ENCODE measurements at regions not wholly inside any gene's neighbourhood (a gene's known extent, or its start where the extent isn't known, plus 50 kb on each side); places are given as distances from the start of the nearest gene placed in this dataset.

DNA sequence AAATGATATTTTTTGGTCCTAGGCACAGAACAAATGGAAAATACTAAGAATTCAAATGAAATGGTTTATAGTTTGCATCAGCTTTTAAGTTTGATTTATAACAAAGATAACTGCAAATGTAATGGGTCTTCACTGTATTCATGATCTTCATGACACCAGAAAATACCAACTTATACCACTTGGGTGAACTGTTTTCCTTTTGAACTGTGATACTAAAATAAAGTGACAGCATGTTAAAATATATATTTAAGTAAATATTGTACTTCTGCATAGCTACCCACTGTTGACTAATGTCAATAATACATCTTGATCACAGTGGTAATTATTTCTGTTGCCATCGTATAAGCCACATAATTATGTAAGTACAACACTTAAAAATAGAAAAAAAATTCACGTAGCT lies 442.0 kb upstream of the ANKRD30A start:
- no peak for DNase-seq

DNA sequence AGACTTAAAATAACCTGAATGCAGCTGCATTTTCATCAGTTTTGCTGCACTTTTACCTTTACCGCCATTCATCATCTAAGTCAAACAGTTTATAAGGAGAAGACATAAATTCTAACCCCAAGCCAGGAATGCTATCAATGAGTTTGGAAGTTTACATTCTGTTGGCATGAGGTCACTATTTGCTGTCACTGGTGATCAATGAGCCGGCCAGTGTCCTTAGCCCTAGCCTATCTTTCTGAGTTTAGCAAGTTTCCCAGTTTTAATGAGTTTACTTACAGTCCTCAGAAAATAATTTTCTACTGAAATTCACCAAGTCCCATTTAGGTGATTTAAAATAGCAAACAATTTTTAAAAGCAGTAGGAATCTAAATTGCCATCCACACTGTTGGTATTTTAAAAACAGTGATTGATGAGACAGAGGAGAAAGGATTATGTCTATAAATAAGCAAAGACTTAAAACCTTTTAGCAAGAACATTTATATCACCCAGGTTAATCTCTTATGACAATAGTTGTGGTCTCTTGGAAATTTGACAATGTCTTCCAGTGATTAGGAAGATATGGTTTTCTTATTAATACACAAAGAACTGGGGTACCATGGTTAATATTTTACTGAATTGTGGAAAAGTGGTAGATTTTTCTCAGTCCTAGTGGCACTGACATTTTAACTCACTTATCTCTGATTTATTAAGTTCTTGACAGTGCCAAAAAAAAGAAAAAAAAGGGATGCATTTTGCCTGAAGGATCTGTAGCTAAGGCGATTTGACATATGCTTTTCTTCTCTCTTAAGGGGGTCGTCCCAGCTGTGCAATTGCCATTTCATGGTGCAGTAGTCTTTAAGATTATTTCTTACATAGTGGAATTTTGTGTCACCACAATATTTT lies 443.4 kb upstream of the ANKRD30A start:
- DNase-seq = no peak

DNA sequence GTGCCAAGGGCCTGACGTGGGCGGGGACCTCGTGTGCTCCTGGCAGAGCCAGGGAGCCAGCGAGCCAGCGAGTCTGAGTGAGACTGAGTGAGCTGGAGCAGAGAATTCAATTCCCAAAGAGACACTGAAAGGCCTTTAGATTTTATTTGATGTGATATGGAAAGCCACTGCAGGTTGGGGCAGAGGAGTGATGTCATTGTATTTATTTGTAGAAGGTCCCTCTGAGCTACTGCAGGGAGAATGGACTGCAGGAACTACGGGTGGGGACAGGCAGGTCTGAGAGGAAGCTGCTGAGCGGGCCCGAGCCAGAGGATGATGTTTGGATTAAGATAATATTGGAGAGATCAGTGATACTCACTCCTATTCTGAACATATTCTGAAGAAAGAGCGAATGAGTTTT lies 445.8 kb upstream of the ANKRD30A start:
- no peak for DNase-seq

DNA sequence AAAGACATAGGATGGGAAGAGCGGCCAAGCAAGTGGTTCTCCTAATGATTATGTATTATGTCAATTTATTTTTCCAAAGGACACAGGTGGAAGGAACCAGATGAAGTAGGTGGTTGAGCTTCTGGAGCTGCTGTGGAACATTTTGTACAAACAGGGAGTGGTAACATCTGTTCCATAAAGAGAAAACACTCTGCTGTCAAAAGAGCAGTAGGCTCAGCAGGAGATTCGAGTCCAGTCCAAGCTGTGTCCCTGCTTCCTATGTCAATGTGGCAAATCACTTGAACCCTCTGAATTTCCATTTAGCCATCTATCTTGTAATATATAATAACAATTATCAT lies 448.0 kb upstream of the ANKRD30A start:
- DNase-seq = no peak

DNA sequence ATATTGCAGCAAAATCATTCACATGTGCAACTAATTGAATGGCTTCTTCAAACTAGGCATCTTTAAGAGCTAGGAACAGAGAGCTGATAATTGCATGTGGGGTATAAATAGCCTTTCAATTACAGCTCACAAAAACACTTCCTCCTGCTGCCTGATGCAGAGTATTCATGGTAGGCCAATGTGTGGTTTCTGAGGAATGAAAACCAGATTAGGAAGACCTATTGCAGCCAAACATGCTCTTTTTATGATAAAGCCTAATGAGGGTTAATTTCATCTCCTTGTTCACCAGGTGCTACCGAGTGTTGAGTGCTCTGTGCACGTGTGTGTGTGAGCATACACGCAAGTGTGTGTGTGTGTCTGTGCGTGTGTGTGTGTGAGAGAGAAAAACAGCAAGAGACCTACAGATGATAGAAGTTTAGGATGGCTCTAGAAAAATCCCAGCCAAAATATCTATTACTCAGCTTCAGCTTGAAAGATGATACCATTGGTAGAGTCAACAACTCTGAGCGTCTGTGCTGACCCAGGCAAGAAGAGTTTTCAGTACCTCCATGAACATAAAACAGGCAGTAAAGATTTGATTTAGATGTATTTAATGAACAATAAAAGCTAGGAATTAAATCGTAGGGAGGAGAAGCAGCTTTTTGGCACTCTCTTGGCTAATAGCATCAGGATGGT lies 448.5 kb upstream of the ANKRD30A start:
- DNase-seq = no peak

DNA sequence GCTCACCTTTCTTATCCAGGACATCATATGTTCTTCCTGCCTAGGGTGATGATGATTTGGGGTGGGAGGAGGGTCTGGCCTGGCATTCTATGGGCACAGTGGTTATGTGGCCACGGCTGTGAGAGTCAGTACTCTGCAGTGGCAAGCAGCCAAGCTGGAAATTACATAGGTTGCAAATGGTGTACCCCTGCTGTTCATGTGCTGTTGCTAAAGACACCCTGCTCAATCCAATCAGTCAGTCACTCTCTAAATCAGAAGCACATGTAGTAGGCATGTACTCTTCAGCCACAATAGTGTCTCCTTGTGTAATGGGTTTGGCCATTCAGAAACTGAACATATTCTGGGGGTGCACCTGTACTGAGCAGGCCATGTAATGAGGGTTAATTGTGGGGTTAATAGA lies 449.1 kb upstream of the ANKRD30A start:
- no peak for DNase-seq

DNA sequence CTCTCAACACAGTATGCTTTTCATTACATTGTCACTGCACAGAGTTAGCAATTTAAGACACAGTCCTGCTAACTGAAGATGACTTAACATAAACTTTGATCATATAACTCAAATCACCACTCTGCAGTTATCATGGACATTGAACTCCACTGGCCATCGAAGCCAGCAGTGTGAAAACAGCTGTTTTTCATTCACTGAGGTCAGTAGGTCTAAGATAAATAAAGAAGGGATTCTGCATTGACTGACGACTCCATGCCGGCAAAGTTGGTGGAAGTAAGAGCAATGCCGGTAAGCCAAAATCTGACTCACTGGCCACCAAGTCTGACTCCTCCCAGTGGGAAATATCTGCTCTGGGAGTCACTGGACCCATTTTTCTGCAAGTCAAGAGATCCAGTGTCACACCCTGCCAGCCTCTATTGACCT lies 449.9 kb upstream of the ANKRD30A start:
- DNase-seq = no peak

DNA sequence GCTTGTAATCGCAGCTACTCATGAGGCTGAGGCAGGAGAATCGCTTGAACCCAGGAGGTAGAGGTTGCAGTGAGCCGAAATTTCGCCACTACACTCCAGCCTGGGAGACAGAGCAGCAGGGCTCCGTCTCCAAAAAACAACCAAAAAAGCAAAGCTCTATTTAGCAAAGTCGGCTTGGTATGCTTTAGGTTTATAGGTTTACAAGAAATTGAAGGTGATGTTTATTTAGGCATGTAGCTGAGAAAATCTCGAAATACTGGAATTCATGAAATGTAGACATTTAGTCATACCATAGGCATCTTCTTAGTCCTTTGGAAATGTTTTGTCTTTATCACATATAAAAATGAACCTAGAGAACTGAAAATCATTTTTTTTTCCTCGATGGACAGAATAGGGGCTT lies 453.8 kb upstream of the ANKRD30A start:
- DNase-seq = no peak

DNA sequence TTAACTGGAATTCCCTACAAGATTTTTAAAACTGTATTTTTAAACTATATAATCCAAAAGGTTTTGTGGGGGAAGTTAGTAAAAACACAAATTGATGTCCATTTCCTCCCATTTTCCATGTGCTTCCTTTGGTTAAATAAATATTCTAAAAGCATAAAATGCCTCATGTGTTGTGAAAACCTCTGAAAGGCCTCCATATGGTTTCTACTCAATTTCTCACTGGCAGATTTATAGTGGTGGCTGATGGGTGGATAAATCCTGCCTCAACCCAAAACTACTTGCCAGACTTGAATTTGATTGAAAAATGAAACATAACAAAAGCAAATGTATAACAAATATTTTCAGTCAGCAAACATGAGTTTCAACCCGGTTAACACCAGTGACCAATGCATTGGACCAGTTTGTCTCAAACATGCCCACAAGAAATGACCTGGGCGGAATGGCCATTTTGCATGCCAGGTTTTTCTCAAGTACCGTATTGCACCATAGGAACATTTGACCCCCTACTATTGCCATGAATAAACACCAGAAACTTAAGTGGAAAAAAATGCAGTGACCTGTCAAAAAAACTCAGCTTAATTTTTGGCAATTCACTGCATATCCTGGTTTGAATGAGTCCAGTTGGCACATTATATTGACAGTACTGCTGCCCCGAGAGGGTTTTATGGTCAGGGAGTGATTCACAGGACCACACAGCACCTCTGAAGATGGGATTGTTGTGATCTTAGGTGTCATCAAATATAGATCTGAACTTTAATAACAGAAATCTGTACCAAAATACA lies 454.6 kb upstream of the ANKRD30A start:
- no peak for DNase-seq

DNA sequence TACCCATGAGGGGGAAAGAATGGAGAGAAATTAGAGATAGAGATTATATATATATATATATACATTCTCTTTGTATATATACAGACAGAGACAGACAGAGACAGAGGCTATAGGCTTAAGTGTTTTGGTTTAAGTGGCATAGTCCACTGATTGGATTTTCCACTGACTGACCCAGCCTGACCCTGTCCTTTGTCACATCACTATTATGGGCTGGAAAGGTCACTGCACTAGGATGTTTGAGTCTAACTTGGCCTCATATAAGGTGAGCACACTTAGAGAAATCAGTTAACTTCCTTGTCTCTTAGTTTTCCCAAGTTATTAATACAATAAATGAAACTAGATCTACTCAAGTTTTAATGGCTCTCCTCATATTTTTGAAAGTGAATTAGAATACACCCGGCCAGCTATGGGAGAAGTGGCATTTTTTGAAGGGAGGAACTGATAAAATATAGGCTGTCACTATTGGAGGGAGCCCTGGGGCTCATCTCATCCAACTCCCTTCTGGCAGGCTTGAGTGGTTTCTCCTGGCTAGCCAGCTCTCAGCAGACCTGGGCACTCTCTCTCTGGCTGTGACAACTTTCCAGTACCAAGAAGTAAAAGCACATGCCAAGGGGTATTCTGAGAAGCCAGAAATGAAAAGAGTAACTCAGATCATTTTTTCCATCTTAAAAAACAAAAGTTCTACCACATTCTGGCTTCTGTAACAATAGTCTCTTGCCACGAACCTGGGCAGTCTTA lies 455.6 kb upstream of the ANKRD30A start:
- DNase-seq = no peak

DNA sequence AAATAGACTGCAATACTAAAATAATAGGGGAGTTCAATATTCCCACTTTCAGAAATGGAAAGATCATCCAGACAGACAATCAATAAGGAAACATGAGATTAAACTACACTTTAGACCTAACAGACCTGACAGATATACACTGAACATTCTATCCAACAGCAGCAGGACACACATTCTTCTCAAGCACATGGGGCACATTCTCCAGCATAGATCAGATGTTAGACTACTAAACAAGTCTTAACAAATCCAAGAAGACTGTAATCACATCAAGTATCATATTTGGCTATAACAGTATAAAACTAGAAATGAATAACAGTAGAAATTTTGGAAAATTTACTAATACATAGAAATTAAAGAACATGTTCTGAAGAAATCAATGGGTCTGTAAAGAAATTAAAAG lies 458.9 kb upstream of the ANKRD30A start:
- no peak for DNase-seq

DNA sequence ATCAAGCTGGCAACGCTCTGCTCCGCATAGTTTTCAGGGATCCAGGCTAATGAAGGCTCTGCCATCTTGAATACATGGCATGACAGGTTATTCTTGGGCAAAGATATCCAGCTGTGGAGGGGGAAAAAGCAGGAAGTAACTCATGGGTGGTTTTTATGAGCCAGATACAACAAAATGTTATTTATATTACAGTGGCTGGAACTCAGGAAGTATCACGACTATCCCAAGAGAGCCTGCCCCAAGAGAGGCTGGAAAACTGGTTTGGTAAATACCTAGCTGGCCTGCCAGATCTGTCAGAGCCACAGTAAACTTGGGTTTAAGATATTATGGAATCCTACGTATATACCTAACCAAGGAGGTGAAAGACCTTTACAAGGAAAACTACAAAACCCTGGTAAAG lies 462.8 kb upstream of the ANKRD30A start:
- no peak for DNase-seq

DNA sequence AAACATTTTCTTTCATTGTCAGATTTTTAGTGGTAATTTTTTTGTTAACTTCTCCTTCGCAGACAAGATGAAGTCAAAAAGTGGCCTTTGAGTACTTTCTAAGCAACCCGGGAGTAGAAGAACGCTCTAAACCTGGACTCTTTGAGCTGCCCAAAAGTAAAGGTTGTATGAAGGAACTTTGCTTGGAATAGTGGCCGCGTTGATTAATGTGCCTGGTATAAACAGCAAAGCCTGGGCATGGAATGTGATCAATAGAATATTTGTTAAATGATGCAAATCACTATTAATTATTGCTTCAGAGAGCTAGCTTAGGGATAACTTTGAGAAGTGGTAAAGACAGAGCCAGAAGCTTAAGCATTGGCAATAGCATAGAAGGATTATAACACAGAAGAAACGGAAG lies 475.1 kb upstream of the ANKRD30A start:
- no peak for DNase-seq

DNA sequence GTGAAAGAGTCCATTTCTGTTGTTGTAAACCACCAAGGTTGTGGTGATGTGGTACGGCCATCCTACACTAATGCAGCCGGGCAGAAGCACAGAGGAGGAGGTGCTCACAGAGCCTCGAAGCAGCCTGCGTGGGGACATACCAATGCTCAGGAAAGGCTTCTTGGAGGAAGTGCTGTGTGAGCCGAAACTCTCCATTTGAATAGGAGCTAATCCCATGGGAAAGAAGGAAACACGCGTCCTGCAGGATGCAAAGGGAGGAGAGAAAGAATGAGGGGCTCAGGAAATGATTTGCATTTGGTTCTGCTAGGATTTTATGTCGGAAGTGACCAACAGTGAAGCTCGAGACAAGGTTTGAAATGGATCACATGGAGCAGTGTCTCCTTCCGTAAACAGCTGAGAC lies 477.9 kb upstream of the ANKRD30A start:
- no peak for DNase-seq

DNA sequence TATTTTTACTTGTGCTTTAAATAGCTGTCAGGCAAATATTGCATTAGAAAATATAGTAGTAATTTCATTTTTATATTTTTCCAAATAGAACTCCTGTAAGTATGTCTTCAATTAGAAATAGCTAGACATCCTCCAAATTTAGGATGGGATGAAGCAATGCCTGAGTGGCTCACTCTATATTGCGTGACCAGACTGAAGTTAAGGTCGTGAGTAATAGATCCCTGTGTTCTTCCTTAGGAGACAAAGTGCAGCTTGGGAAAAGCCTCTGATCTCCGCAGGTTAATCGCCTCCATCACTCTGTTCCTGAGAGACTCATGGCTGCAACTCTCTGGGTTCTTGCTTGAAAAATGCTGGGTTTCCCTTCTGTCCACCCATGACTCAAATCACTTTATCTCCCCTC lies 484.8 kb upstream of the ANKRD30A start:
- DNase-seq = no peak

DNA sequence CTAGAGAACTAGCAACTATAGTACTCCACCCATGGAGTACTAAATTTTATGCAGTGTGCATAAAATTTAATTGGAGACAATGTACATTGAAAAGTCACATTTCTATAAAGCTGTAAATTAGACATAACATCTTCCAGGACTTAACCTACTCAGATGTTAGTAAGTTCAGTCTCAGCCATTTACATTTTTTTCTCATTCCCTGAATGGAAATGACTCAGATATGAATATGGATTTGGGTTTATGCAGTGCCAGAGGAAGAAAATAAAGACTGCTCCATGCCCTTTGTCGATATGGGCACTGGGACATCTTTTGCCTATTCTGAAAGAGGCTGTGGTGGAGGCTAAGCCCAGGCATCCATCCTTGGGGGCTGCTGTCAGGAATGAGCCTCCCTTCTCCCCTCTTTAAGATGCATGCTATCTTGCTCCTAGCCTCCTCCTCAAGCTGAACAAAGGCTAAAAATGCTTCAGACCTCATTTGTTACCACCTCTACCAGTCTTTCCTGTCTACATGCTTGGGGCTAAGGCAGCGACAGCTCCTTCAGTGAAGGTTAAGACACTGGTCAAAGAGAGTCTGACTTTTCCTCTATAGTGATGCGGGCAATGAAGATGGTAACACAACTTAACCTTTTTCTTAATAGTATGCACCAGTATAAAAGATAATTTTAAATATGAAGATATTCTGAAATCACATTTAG lies 486.8 kb upstream of the ANKRD30A start:
- no peak for DNase-seq

DNA sequence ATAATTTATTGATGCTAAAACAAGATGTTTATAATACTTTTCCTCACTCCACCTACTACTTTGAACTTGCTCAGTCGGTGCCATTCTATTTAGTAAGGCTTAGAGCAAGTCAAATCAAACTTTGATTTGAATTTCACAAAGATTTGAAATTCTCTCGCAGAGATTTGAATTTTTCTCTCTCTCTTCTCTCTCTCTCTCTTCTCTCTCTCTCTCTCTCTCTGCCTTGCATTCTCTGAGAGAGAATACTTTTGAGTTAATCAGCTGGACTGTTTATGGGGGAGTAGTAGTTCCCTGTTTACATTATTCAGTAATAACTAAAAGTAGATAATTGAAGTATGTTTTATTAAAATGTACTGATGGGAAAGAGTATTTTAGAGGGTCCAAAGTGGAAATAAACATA lies 488.5 kb upstream of the ANKRD30A start:
- no peak for DNase-seq

DNA sequence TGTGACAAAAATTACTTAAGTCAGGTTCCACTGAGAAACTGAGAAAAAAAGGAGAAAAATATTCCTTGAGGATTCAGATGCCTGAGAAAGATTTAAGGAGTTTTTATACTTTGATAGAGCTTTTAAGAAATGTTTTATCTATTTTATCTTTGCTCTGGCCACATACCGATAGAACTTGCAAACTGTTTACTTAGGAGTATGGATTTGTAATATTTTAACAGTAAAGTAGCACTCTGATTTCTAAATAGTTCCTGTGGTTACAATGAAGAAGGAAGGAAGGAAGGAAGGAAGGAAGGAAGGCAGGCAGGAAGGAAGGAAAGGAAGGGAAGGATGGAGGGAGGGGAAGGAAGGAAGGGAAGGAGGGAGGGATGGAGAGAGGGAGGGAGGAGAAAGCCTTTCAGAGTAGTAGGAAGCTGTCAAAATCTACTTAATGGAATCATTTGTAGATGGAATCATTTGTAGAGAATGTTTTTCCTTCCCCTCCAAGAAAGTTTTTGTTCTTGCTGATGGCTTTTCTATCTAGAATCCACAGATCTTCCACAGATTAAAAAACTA lies 489.0 kb upstream of the ANKRD30A start:
- no peak for DNase-seq

DNA sequence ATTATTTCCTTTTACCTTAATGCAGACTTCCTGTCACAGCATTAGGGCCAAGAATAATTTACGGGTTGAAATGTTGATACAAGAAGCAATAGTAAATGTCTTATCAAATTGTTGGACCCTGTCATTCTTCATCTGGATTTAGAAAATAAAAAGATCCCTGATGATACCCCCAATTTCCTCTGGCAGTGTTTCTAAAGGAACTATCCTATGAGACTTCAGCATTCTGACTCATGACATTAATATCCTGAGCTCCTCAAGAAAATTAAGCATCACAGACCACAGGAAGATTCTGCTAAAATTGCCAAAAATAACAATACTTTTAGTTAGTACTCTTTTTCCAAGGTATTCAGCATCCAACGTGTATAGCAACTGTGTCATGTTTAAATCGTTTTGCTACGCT lies 490.5 kb upstream of the ANKRD30A start:
- DNase-seq = no peak

DNA sequence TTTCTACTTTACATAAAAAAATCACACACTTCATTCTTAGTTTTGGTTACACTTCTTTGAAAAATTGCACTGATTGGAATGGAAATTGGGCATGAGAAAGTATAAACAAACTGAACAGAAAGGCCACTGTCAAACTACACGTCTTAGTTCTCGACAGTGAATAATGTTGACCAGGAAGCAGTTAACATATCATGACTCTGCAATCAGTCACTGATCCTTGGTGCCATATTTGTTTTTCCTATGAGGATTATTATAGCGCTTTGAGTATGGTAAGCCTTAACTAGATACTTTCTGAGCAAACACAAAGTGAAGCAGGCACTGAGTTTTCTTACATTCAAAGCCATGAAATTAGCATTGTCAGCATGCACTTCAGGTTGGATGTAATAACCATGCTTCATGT lies 495.1 kb upstream of the ANKRD30A start:
- no peak for DNase-seq

DNA sequence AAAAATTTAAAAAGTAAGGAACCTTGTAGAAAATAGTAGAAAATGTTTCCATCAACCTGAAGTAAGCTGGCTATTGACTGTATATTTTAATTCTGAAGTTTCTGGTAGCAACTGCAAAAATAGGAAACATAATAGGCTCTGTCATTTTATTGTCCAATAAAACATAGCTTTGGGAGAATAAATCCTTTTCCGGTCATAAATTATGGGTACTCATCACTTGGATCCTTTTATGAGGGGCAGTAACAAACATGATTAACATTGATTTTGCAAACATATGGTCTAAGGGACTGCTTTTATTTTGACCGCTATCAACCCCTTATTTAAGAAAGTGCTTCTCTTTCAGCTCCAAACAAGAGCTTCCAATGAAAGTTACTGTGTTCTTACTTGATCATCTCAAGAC lies 495.9 kb upstream of the ANKRD30A start:
- DNase-seq = no peak

DNA sequence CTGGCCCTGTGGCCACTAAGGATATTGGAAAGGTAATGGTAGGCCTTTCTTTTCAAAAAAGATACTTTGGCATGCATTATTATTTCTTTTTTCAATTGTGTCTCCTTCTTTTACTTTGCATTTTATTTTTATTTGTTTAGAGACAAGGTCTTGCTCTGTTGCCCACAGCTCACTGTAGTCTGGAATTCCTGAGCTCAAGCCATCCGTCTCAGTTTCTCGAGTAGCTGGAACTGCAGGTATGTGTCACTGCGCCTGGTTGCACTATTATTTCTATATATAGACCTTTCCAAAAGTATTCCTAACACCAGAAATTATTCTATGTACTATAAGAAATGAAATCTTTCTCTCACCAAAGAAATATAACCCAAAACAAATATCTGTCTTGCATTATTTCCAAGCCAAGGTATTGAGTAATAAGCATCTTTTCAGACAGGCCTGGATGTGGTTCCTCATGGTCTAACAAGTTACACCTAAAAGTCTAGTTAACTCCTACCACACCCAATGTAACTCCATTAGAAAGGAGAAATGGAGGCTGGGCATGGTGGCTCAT lies 500.8 kb upstream of the ANKRD30A start:
- no peak for DNase-seq

Measured in activated CD4-positive, alpha-beta T cell treated with anti-CD3 and anti-CD28 coated beads, Interleukin-2, amount 50 U/mL, for 1 hour (primary cell).